Trophoblast cell (in vitro differentiated cells and primary cell): ENCODE measurements at regions not wholly inside any gene's neighbourhood (a gene's known extent, or its start where the extent isn't known, plus 50 kb on each side); places are given as distances from the start of the nearest gene placed in this dataset.

Experiments
- DNase-seq, 2 donors: peaks; one replicate each; pipeline ENCODE4 v3.0.0-alpha.2; 2016
- H2AFZ ChIP-seq: 2 replicates; pipeline ENCODE4 v1.6.1; 2013; ENCODE audit warnings: low read length, moderate library complexity, mild to moderate bottlenecking; ENCODE audit not compliant: insufficient read depth, poor library complexity
- H2AK5ac ChIP-seq: 2 replicates; pipeline ENCODE4 v1.6.1; 2013; ENCODE audit warnings: mild to moderate bottlenecking, low read length
- H2BK120ac ChIP-seq: 2 replicates; pipeline ENCODE4 v1.6.1; 2013; ENCODE audit warnings: low read length, mild to moderate bottlenecking, moderate library complexity; ENCODE audit not compliant: insufficient read depth, poor library complexity
- H2BK12ac ChIP-seq: 2 replicates; pipeline ENCODE4 v1.6.1; 2013; ENCODE audit warnings: mild to moderate bottlenecking, low read length, moderate library complexity
- H2BK5ac ChIP-seq: 2 replicates; pipeline ENCODE4 v1.6.1; 2013; ENCODE audit warnings: low read length, low read depth, moderate library complexity, mild to moderate bottlenecking; ENCODE audit not compliant: poor library complexity
- H3K14ac ChIP-seq: 2 replicates; pipeline ENCODE4 v1.6.1; 2013; ENCODE audit warnings: mild to moderate bottlenecking, low read length
- H3K18ac ChIP-seq: 2 replicates; pipeline ENCODE4 v1.6.1; 2013; ENCODE audit warnings: mild to moderate bottlenecking, low read length
- H3K23ac ChIP-seq: 2 replicates; pipeline ENCODE4 v1.6.1; 2013; ENCODE audit warnings: low read length
- H3K27ac ChIP-seq: 2 replicates; pipeline ENCODE4 v1.5.1; 2013; ENCODE audit warnings: low read depth, mild to moderate bottlenecking, inconsistent platforms, low read length, moderate library complexity
- H3K27me3 ChIP-seq: 2 replicates; pipeline ENCODE4 v1.6.1; 2013; ENCODE audit warnings: inconsistent platforms, mild to moderate bottlenecking, low read length, moderate library complexity; ENCODE audit not compliant: insufficient read depth
- H3K36me3 ChIP-seq, 2 experiments: 1 replicate in 1 of 2; 2 replicates in 1 of 2; pipeline ENCODE4 v1.6.1; 2013; ENCODE audit warnings: low read length in 2 of 2, mild to moderate bottlenecking in 2 of 2, moderate library complexity in 1 of 2; ENCODE audit not compliant: insufficient read depth in 2 of 2, control insufficient read depth in 1 of 2
- H3K4ac ChIP-seq: 2 replicates; pipeline ENCODE4 v1.6.1; 2013; ENCODE audit warnings: low read depth, mild to moderate bottlenecking, low read length, moderate library complexity
- H3K4me1 ChIP-seq, 2 experiments: 1 replicate in 1 of 2; 2 replicates in 1 of 2; pipeline ENCODE4 v1.6.1; 2013; ENCODE audit warnings: low read length in 2 of 2, mild to moderate bottlenecking in 2 of 2, moderate library complexity in 1 of 2; ENCODE audit not compliant: insufficient read depth in 2 of 2, control insufficient read depth in 1 of 2
- H3K4me2 ChIP-seq: 2 replicates; pipeline ENCODE4 v1.6.1; 2013; ENCODE audit warnings: inconsistent platforms, mild to moderate bottlenecking, low read length, moderate library complexity
- H3K4me3 ChIP-seq: 2 replicates; pipeline ENCODE4 v1.5.1; 2013; ENCODE audit warnings: mild to moderate bottlenecking, low read depth, low read length, inconsistent platforms
- H3K79me1 ChIP-seq: one replicate; pipeline ENCODE4 v1.6.1; 2013; ENCODE audit warnings: low read length
- H3K79me2 ChIP-seq: 2 replicates; pipeline ENCODE4 v1.6.1; 2013; ENCODE audit warnings: low read length, mild to moderate bottlenecking; ENCODE audit not compliant: control insufficient read depth, insufficient read depth, poor library complexity
- H3K9ac ChIP-seq: 2 replicates; pipeline ENCODE4 v1.6.1; 2013; ENCODE audit warnings: mild to moderate bottlenecking, low read length
- H3K9me3 ChIP-seq: 2 replicates; pipeline ENCODE4 v1.6.1; 2013; ENCODE audit warnings: low read depth, mild to moderate bottlenecking, control low read depth, inconsistent platforms, low read length; ENCODE audit not compliant: insufficient read depth
- H4K12ac ChIP-seq: 2 replicates; pipeline ENCODE4 v1.6.1; 2013; ENCODE audit warnings: low read depth, mild to moderate bottlenecking, low read length, moderate library complexity
- H4K8ac ChIP-seq: 2 replicates; pipeline ENCODE4 v1.6.1; 2013; ENCODE audit warnings: low read depth, mild to moderate bottlenecking, low read length, moderate library complexity
- H4K91ac ChIP-seq: one replicate; pipeline ENCODE4 v1.6.1; 2013; ENCODE audit warnings: low read depth, mild to moderate bottlenecking, low read length, moderate library complexity
- WGBS: extraction: QIAGEN DNeasy Blood & Tissue Kit; methylation state at CpG from one replicate; pipeline ENCODE4 v1.1.7; 2013; ENCODE audit warnings: missing lambda C conversion rate; ENCODE audit not compliant: insufficient read length, insufficient coverage; ENCODE audit errors: extremely low coverage; 5-methylcytosine and 5-hydroxymethylcytosine counted together

- Histone ChIP-seq H3K79me1 (no peaks in the 10 kb centered on the region), H3K4ac (no peak overlapping the region), H3K4me1 (no peaks in the 10 kb centered on the region), H3K23ac (no peak overlapping the region), H3K4me3 (no peak overlapping the region), H4K8ac (no peak overlapping the region), H3K79me2 (no peaks in the 10 kb centered on the region), H3K27me3 (no peaks in the 10 kb centered on the region), H2BK120ac (no peak overlapping the region), H2AK5ac (no peak overlapping the region), H4K91ac (no peak overlapping the region), H2AFZ (no peak overlapping the region), H4K12ac (no peak overlapping the region), H3K9ac (peak overlapping the region; percentile 42), H3K36me3 (no peaks in the 10 kb centered on the region), H3K27ac (no peak overlapping the region), H2BK5ac (no peak overlapping the region), H2BK12ac (no peak overlapping the region), H3K18ac (no peak overlapping the region), H3K4me2 (no peak overlapping the region), H3K14ac (no peak overlapping the region), H3K9me3 (peaks cover 2% of the 10 kb centered on the region)
- no peak for DNase-seq
- WGBS: no CpG with 5 or more reads among the region's 5 CpGs
Measured at GRCh38 chr18:75562216-75562615, 134.7 kb upstream of the SMIM21 start.

DNA sequence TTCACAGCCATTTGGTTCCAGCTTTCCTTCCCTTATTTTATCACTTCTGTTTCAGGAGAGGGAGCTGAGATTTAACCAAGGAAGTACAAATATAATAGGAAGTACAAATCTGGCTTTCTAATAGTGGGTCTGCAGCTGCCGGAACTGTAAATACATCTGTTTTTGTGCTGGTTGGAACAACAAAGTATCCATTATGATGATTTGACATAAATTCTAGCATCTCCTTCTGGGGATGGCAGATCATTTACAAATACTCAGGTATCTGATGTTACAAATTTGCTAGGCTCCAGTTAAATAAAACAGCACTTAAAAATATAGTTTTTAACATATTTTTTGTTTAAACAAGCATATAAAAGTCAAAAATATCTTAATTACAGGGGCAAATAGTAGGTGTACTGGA is 131.3 kb upstream of the SMIM21 start:
- no peaks in the 10 kb centered on the region for H3K79me1 ChIP-seq
- no peaks in the 10 kb centered on the region for H3K36me3 ChIP-seq
- H3K23ac ChIP-seq: no peak overlapping the region
- H3K18ac ChIP-seq: no peak overlapping the region
- H4K8ac ChIP-seq: no peak overlapping the region
- no peak overlapping the region for H2BK12ac ChIP-seq
- H2BK120ac ChIP-seq: no peak overlapping the region
- H3K14ac ChIP-seq: no peak overlapping the region
- H2AK5ac ChIP-seq: no peak overlapping the region
- H3K9me3 ChIP-seq: no peaks in the 10 kb centered on the region
- no peak overlapping the region for H4K12ac ChIP-seq
- no peak for DNase-seq
- H3K4me2 ChIP-seq: no peak overlapping the region
- H3K4me3 ChIP-seq: no peak overlapping the region
- WGBS: no CpG with 5 or more reads among the region's 1 CpG
- H3K79me2 ChIP-seq: no peaks in the 10 kb centered on the region
- H3K27ac ChIP-seq: no peak overlapping the region
- H2BK5ac ChIP-seq: no peak overlapping the region
- H3K9ac ChIP-seq: no peak overlapping the region
- H3K4me1 ChIP-seq: no peaks in the 10 kb centered on the region
- H3K27me3 ChIP-seq: no peaks in the 10 kb centered on the region
- no peak overlapping the region for H2AFZ ChIP-seq
- H4K91ac ChIP-seq: no peak overlapping the region
- no peak overlapping the region for H3K4ac ChIP-seq

DNA sequence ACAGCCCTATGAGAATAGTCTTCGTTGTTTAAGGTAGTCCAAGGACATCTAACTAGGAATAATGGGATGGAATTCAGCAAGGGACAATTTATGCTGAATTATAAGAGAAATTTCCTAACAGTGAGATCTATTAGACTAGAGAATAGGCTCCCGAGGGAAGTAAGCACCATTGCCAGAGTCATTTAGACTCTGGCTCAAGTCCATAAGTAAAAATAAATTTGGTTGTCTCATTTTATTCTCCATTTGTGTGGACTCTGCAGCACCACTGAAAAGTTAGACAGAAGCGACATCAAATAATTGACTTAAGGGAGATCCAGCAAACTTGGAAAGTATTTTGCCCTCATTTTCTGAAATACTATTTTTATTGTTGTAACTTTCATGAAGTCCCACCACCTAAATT is 129.3 kb upstream of the SMIM21 start:
- H4K91ac ChIP-seq: no peak overlapping the region
- H3K23ac ChIP-seq: no peak overlapping the region
- H3K27me3 ChIP-seq: no peaks in the 10 kb centered on the region
- no peak overlapping the region for H4K8ac ChIP-seq
- no peaks in the 10 kb centered on the region for H3K4me1 ChIP-seq
- no peak overlapping the region for H2BK120ac ChIP-seq
- no peak overlapping the region for H3K4me2 ChIP-seq
- H2AFZ ChIP-seq: no peak overlapping the region
- no peak overlapping the region for H3K14ac ChIP-seq
- H2BK12ac ChIP-seq: no peak overlapping the region
- H3K4me3 ChIP-seq: no peak overlapping the region
- H3K4ac ChIP-seq: no peak overlapping the region
- no CpG with 5 or more reads among the region's 3 CpGs for WGBS
- H3K9ac ChIP-seq: no peak overlapping the region
- H3K27ac ChIP-seq: no peak overlapping the region
- no peaks in the 10 kb centered on the region for H3K9me3 ChIP-seq
- no peaks in the 10 kb centered on the region for H3K79me2 ChIP-seq
- no peak overlapping the region for H4K12ac ChIP-seq
- no peaks in the 10 kb centered on the region for H3K79me1 ChIP-seq
- no peak for DNase-seq
- no peak overlapping the region for H2AK5ac ChIP-seq
- no peaks in the 10 kb centered on the region for H3K36me3 ChIP-seq
- no peak overlapping the region for H2BK5ac ChIP-seq
- no peak overlapping the region for H3K18ac ChIP-seq

DNA sequence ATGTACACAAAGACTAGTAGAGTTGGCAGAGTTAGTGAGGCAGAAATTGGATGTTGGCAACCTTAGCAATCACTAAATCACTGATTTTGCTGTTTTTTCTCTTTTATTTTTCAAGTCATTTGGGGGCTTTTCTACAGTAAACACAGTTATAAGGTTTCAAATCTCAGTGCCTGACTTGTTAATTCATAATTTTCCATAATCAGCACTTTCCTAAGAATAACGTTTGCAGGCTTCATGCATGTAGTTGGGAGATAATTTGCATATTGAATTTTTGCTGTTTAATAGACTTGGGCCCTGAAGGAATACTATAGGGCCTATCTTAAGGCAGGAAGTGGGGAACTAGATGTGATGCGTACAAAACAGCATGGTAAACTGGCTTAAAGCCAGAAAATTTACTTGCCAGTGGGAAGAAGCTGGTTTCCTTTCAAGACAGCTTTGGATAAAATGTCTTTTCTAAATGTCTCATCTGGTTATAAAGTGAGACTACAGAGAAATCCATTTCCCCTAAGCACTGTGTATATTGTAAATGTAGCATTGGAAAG is 127.2 kb upstream of the SMIM21 start:
- no peak overlapping the region for H3K4ac ChIP-seq
- no peaks in the 10 kb centered on the region for H3K4me1 ChIP-seq
- H3K23ac ChIP-seq: no peak overlapping the region
- no peak overlapping the region for H3K14ac ChIP-seq
- no peak overlapping the region for H3K4me3 ChIP-seq
- H2AK5ac ChIP-seq: no peak overlapping the region
- WGBS: no CpG with 5 or more reads among the region's 2 CpGs
- no peaks in the 10 kb centered on the region for H3K79me1 ChIP-seq
- no peak overlapping the region for H2AFZ ChIP-seq
- H3K27ac ChIP-seq: no peak overlapping the region
- no peak overlapping the region for H3K4me2 ChIP-seq
- H4K12ac ChIP-seq: no peak overlapping the region
- H4K8ac ChIP-seq: no peak overlapping the region
- H3K79me2 ChIP-seq: no peaks in the 10 kb centered on the region
- no peaks in the 10 kb centered on the region for H3K27me3 ChIP-seq
- no peak overlapping the region for H3K9ac ChIP-seq
- no peak overlapping the region for H3K18ac ChIP-seq
- no peaks in the 10 kb centered on the region for H3K36me3 ChIP-seq
- H2BK5ac ChIP-seq: no peak overlapping the region
- H2BK120ac ChIP-seq: no peak overlapping the region
- H2BK12ac ChIP-seq: no peak overlapping the region
- H4K91ac ChIP-seq: no peak overlapping the region
- no peaks in the 10 kb centered on the region for H3K9me3 ChIP-seq
- DNase-seq: no peak
